HAP-1 (cell line): ENCODE measurements at regions not wholly inside any gene's neighbourhood (a gene's known extent, or its start where the extent isn't known, plus 50 kb on each side); places are given as distances from the start of the nearest gene placed in this dataset.
"Not testable (repeated sequence)": the region's sequence is repeated elsewhere in the genome, so short reads cannot be mapped to it uniquely, and the experiment has no call there.

ENCODE experiments used
- DNase-seq, 2 experiments: peaks; one replicate each; pipeline ENCODE4 v3.0.0-alpha.2; 2016 to 2020; ENCODE audit warnings: low spot score in 2 of 2
- H3K27me3 ChIP-seq: fragments of 250-450 bp; sonication (Bioruptor Pico); 2 replicates; pipeline ENCODE4 v1.5.1; 2020; ENCODE audit warnings: low read depth, mild to moderate bottlenecking, moderate library complexity
- H3K36me3 ChIP-seq: fragments of 250-450 bp; sonication (Bioruptor Pico); replicated peaks from 2 replicates; pipeline ENCODE4 v1.5.1; 2020; ENCODE audit warnings: mild to moderate bottlenecking
- H3K4me1 ChIP-seq: fragments of 250-450 bp; sonication (Bioruptor Pico); 2 replicates; pipeline ENCODE4 v1.5.1; 2020; ENCODE audit warnings: mild to moderate bottlenecking
- H3K4me3 ChIP-seq: fragments of 250-450 bp; sonication (Bioruptor Pico); 2 replicates; pipeline ENCODE4 v1.5.1; 2020; ENCODE audit warnings: mild to moderate bottlenecking, moderate library complexity
- H3K9me3 ChIP-seq: fragments of 250-450 bp; sonication (Bioruptor Pico); 2 replicates; pipeline ENCODE4 v1.5.1; 2020; ENCODE audit warnings: mild to moderate bottlenecking, moderate library complexity
- in situ Hi-C: fragments of 300-500 bp; cut with MboI; formaldehyde crosslinking; loops from 3 replicates; pipeline ENCODE4 v1.14.3; 2020; ENCODE audit warnings: low sequenced_read_pairs, inconsistent platforms, mixed read lengths

- Histone ChIP-seq H3K4me1 (no peaks in the 10 kb centered on the region), H3K4me3 (no peak overlapping the region), H3K27me3 (no peaks in the 10 kb centered on the region), H3K9me3 (no peaks in the 10 kb centered on the region), H3K36me3 (no peaks in the 10 kb centered on the region)
- in situ Hi-C loops, result no loop called here
- no peak for DNase-seq
Measured at GRCh38 chr4:29085748-29086147, 1634.4 kb upstream of the PCDH7 start.

DNA sequence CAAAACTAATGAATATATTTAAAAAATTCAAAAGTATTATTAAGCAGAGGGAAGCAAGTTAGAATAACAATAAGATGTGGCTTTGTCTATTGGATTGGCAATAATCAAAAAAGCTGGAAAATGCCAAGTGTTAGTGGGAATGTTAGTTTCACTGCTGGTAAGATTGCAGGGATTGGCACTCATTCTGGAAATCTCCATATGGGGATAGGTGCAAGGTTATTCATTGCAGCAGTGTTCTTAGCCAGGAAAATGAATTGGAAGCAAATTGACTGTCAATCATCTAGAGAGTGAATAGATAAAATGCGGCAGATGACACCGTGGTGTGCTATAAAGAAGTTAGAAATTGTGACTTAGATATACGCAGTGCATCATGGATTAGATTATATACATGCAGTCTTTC, 1615.5 kb upstream of the PCDH7 start:
- no peak for DNase-seq
- Histone ChIP-seq H3K4me3 (no peak overlapping the region), H3K36me3 (no peaks in the 10 kb centered on the region), H3K4me1 (no peaks in the 10 kb centered on the region), H3K9me3 (no peaks in the 10 kb centered on the region), H3K27me3 (no peaks in the 10 kb centered on the region)
- in situ Hi-C loops, result no loop called here

- DNase-seq, result no peak
- Histone ChIP-seq H3K36me3 (no peaks in the 10 kb centered on the region), H3K4me3 (no peak overlapping the region), H3K27me3 (no peaks in the 10 kb centered on the region), H3K9me3 (no peaks in the 10 kb centered on the region), H3K4me1 (no peaks in the 10 kb centered on the region)
- in situ Hi-C loops, result no loop called here
Measured at GRCh38 chr4:29113960-29114359, 1606.2 kb upstream of the PCDH7 start.

GRCh38 chr4:29117231-29117722, 1602.9 kb upstream of the PCDH7 start:
- in situ Hi-C loops, H3K27me3 ChIP-seq, H3K4me1 ChIP-seq, H3K36me3 ChIP-seq, H3K9me3 ChIP-seq, DNase-seq, H3K4me3 ChIP-seq: not testable (repeated sequence)

- H3K4me3 ChIP-seq, result no peak overlapping the region
- no peaks in the 10 kb centered on the region for H3K9me3 ChIP-seq
- DNase-seq, result no peak
- in situ Hi-C loops, result no loop called here
- H3K27me3 ChIP-seq, result no peaks in the 10 kb centered on the region
- no peaks in the 10 kb centered on the region for H3K36me3 ChIP-seq
- H3K4me1 ChIP-seq, result no peaks in the 10 kb centered on the region
Measured at GRCh38 chr4:29121586-29121985, 1598.6 kb upstream of the PCDH7 start.

DNA sequence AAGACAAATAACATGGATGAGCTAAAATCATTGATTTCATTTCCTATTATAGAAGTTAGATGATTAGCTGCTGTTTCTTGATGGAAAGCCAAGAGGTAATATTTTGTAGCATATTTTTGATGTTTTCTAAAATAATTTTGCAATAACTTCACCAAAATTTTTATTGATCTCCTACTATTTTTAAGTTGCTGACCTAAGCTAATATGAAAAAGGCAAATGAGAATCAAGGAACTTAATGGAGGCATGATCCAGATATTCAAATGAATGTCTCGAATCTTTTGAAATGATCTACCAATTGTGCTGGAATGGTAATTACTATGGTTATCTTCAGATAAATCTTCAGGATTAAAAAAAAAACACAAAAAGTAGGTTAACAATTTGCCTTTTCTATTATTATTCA, 1591.4 kb upstream of the PCDH7 start:
- H3K9me3 ChIP-seq, result no peaks in the 10 kb centered on the region
- no peaks in the 10 kb centered on the region for H3K27me3 ChIP-seq
- no peaks in the 10 kb centered on the region for H3K36me3 ChIP-seq
- in situ Hi-C loops, result no loop called here
- DNase-seq, result no peak
- H3K4me1 ChIP-seq, result peaks cover 19% of the 10 kb centered on the region
- no peak overlapping the region for H3K4me3 ChIP-seq

GRCh38 chr4:29131304-29131703, 1588.9 kb upstream of the PCDH7 start:
- peaks cover 19% of the 10 kb centered on the region for H3K4me1 ChIP-seq
- in situ Hi-C loops, result no loop called here
- H3K27me3 ChIP-seq, result no peaks in the 10 kb centered on the region
- no peaks in the 10 kb centered on the region for H3K36me3 ChIP-seq
- DNase-seq, result no peak
- no peak overlapping the region for H3K4me3 ChIP-seq
- no peaks in the 10 kb centered on the region for H3K9me3 ChIP-seq

DNA sequence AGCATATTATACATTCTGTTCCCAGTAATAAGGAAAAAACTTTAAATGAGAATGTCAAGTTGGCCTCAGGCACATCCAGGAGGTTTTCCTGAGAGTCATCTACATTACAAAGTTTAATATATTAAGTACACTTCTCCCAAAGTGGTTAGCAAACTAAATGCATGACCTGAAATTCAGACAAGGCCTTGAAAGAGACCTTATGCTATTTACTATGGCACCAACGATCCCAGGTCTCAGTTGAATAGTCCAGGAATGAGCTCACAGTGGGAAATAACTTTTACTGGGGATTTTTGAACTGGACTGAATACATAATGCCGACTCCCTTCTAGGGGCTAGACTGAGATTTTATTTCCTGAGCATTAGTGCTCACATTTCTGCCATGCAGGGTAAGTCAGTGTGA, 1577.5 kb upstream of the PCDH7 start:
- in situ Hi-C loops, result no loop called here
- no peaks in the 10 kb centered on the region for H3K36me3 ChIP-seq
- H3K4me1 ChIP-seq, result no peaks in the 10 kb centered on the region
- H3K27me3 ChIP-seq, result no peaks in the 10 kb centered on the region
- peak in 1 of 2 experiments; percentile 28 for DNase-seq
- H3K4me3 ChIP-seq, result no peak overlapping the region
- no peaks in the 10 kb centered on the region for H3K9me3 ChIP-seq

- Histone ChIP-seq H3K27me3 (no peaks in the 10 kb centered on the region), H3K36me3 (no peaks in the 10 kb centered on the region), H3K4me3 (no peak overlapping the region), H3K4me1 (no peaks in the 10 kb centered on the region), H3K9me3 (no peaks in the 10 kb centered on the region)
- in situ Hi-C loops, result no loop called here
- DNase-seq, result no peak
Measured at GRCh38 chr4:29151584-29151983, 1568.6 kb upstream of the PCDH7 start.

DNA sequence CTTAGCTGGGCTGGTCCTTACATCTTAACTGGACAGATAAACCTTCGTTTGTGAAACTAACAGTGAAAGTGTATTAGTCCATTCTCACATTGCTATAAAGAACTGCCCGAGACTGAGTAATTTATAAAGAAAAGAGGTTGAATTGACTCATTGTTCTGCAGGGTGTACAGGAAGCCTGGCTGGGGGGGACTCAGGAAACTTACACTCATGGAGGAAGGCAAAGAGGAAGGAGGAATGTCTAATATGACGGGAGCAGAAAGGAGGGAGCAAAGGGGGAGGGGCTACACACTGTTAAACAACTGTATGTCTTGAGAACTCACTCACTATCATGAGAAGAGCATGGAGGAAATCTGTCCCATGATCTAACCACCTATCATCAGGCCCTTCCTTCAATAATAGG, 1566.5 kb upstream of the PCDH7 start:
- no peaks in the 10 kb centered on the region for H3K27me3 ChIP-seq
- H3K9me3 ChIP-seq, result no peaks in the 10 kb centered on the region
- no peaks in the 10 kb centered on the region for H3K36me3 ChIP-seq
- in situ Hi-C loops, result no loop called here
- no peaks in the 10 kb centered on the region for H3K4me1 ChIP-seq
- DNase-seq, result no peak
- no peak overlapping the region for H3K4me3 ChIP-seq

- in situ Hi-C loops, result no loop called here
- no peaks in the 10 kb centered on the region for H3K36me3 ChIP-seq
Measured at GRCh38 chr4:29175291-29175690, 1544.9 kb upstream of the PCDH7 start.

GRCh38 chr4:29199025-29199424, 1521.1 kb upstream of the PCDH7 start:
- Histone ChIP-seq H3K27me3 (no peaks in the 10 kb centered on the region), H3K36me3 (no peaks in the 10 kb centered on the region), H3K4me1 (peaks cover 8% of the 10 kb centered on the region; the same call in 1 of the 2 replicates), H3K9me3 (no peaks in the 10 kb centered on the region), H3K4me3 (no peak overlapping the region)
- in situ Hi-C loops, result no loop called here
- no peak for DNase-seq

More at GRCh38 chr4:29175291-29175690, 1544.9 kb upstream of the PCDH7 start:
- no peaks in the 10 kb centered on the region for H3K4me1 ChIP-seq
- no peak for DNase-seq
- H3K27me3 ChIP-seq, result no peaks in the 10 kb centered on the region
- no peaks in the 10 kb centered on the region for H3K9me3 ChIP-seq
- H3K4me3 ChIP-seq, result no peak overlapping the region

- no peak overlapping the region for H3K4me3 ChIP-seq
- in situ Hi-C loops, result no loop called here
Measured at GRCh38 chr4:29199485-29199884, 1520.7 kb upstream of the PCDH7 start.

DNA sequence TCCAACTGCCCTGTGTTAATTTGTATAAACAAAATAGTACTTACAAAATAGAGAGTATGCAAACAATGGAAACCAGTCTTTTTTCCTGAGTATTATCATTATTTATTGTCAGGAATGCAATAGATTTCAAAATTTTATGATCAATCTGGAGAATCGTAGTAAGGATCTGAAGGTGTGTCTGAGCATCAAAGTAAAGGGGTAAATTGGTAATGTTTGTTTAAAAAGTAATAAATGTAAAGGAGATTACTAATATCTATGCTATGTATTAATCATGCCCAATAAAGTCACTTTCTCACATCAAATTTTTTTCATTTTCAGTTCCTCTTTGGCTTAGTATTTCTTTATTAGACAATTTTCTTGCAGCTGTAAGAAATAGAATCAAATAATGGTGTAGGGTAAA, 1507.1 kb upstream of the PCDH7 start:
- Histone ChIP-seq H3K9me3 (no peaks in the 10 kb centered on the region), H3K27me3 (no peaks in the 10 kb centered on the region), H3K4me3 (no peak overlapping the region), H3K4me1 (no peaks in the 10 kb centered on the region), H3K36me3 (no peaks in the 10 kb centered on the region)
- DNase-seq, result no peak
- in situ Hi-C loops, result no loop called here

More at GRCh38 chr4:29199485-29199884, 1520.7 kb upstream of the PCDH7 start:
- peak in 1 of 2 experiments; percentile 41 for DNase-seq
- Histone ChIP-seq H3K27me3 (no peaks in the 10 kb centered on the region), H3K9me3 (no peaks in the 10 kb centered on the region), H3K4me1 (peaks cover 8% of the 10 kb centered on the region; the same call in 1 of the 2 replicates), H3K36me3 (no peaks in the 10 kb centered on the region)

- in situ Hi-C loops, result no loop called here
- H3K36me3 ChIP-seq, result no peaks in the 10 kb centered on the region
- DNase-seq, result no peak
- 0 out of 2 replicates have a peak, but pooled peaks cover 3% of the 10 kb centered on the region for H3K4me1 ChIP-seq
- H3K9me3 ChIP-seq, result no peaks in the 10 kb centered on the region
- no peaks in the 10 kb centered on the region for H3K27me3 ChIP-seq
- no peak overlapping the region for H3K4me3 ChIP-seq
Measured at GRCh38 chr4:29220761-29221160, 1499.4 kb upstream of the PCDH7 start.
